HCT116 (cell line): ENCODE measurements at regions not wholly inside any gene's neighbourhood (a gene's known extent, or its start where the extent isn't known, plus 50 kb on each side); places are given as distances from the start of the nearest gene placed in this dataset.

Experiments used
- CEBPB ChIP-seq: IDR thresholded peaks from 2 replicates; pipeline ENCODE4 v1.6.1; 2012; ENCODE audit warnings: low read depth
- CTCF ChIP-seq, 3 experiments: fragments of 200-600 bp in 1 of 3; sonication (generic) in 1 of 3; IDR thresholded peaks in 2 of 3; conservative IDR thresholded peaks in 1 of 3; 2 replicates each; pipeline ENCODE4 v1.5.1; 2012 to 2017; ENCODE audit warnings: low read depth in 2 of 3, low read length in 2 of 3, antibody characterized with exemption in 1 of 3, borderline replicate concordance in 1 of 3, control low read depth in 1 of 3, mild to moderate bottlenecking in 1 of 3, mixed read lengths in 1 of 3, mixed run types in 1 of 3, moderate library complexity in 1 of 3; ENCODE audit not compliant: insufficient read depth in 1 of 3
- ELF1 ChIP-seq: IDR thresholded peaks from 2 replicates; pipeline ENCODE4 v1.6.1; 2012; ENCODE audit warnings: low read depth, borderline replicate concordance
- EZH2 ChIP-seq: fragments of 200-600 bp; sonication (generic); IDR thresholded peaks from 2 replicates; pipeline ENCODE4 v1.6.1; 2017; ENCODE audit warnings: antibody characterized with exemption, mixed run types
- POLR2A ChIP-seq: IDR thresholded peaks from 2 replicates; pipeline ENCODE4 v1.7.0; 2011; ENCODE audit warnings: borderline replicate concordance; ENCODE audit not compliant: insufficient read depth, insufficient read length; ENCODE audit errors: extremely low read depth
- POLR2AphosphoS5 ChIP-seq: IDR thresholded peaks from 2 replicates; pipeline ENCODE4 v1.6.1; 2011; ENCODE audit warnings: mild to moderate bottlenecking, low read depth, low read length, moderate library complexity
- RAD21 ChIP-seq: IDR thresholded peaks from 2 replicates; pipeline ENCODE4 v1.6.1; 2012; ENCODE audit warnings: low read depth, mild to moderate bottlenecking
- SIN3A ChIP-seq: IDR thresholded peaks from 2 replicates; pipeline ENCODE4 v1.6.1; 2012; ENCODE audit warnings: low read depth
- YY1 ChIP-seq: IDR thresholded peaks from 2 replicates; pipeline ENCODE4 v1.6.1; 2011; ENCODE audit warnings: low read length, low read depth, moderate library complexity, mild to moderate bottlenecking; ENCODE audit not compliant: insufficient replicate concordance; ENCODE audit errors: extremely low read depth
- ZBTB33 ChIP-seq: IDR thresholded peaks from 2 replicates; pipeline ENCODE4 v1.6.1; 2011; ENCODE audit warnings: mild to moderate bottlenecking, low read length, moderate library complexity; ENCODE audit not compliant: insufficient replicate concordance; ENCODE audit errors: extremely low read depth

- TF ChIP-seq ZBTB33 (no peak), CTCF (IDR thresholded peaks at IDR 0.05 in 2 of 3, conservative IDR thresholded peaks at IDR 0.05 in 1 of 3; ENCODE audit: borderline replicate concordance in 1 of 3, insufficient read depth in 1 of 3, low read depth in 2 of 3, low read length in 2 of 3) (no peak), ELF1 (no peak), EZH2 (no peak), CEBPB (no peak), POLR2AphosphoS5 (no peak), RAD21 (no peak), YY1 (no peak), POLR2A (no peak), SIN3A (no peak)
These were observed 231.3 kb upstream of the PDE10A start for GRCh38 chr6:165894171-165894825.
